GM19455 (cell line): ENCODE measurements at regions not wholly inside any gene's neighbourhood (a gene's known extent, or its start where the extent isn't known, plus 50 kb on each side); places are given as distances from the start of the nearest gene placed in this dataset.
"Not testable (repeated sequence)": the region's sequence is repeated elsewhere in the genome, so short reads cannot be mapped to it uniquely, and the experiment has no call there.

ENCODE experiments used
- ATAC-seq: cut with Tn5 transposase; IDR thresholded peaks from one replicate; pipeline ENCODE4 v1.9.1; 2021; ENCODE audit not compliant: unreplicated experiment

GRCh38 chr19:28609091-28609755 is 603.7 kb downstream of the UQCRFS1 start:
- no peak for ATAC-seq

DNA sequence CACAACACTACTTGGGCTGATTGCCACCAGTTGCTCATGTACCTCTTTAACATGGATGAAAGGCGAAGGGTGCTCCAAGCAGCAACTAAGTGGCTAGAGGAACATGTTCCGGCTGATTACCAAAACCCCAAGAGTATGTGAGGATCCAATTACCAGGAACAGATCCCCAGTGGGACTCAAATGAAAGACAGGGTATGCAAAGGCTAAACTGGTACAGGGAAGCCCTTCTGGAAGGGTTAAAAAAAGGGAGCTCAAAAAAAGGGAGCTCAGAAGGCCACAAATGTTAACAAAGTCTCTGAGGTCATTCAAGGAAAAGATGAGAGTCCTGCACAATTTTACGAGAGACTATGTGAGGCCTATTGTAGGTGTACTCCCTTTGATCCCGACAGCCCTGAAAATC is 604.7 kb downstream of the UQCRFS1 start:
- ATAC-seq: no peak

- ATAC-seq: no peak
Measured at GRCh38 chr19:28607066-28607583, 605.8 kb downstream of the UQCRFS1 start.

- ATAC-seq: no peak
Measured at GRCh38 chr19:28606269-28607032, 606.5 kb downstream of the UQCRFS1 start.

- ATAC-seq: no peak
Measured at GRCh38 chr19:28605501-28606268, 607.3 kb downstream of the UQCRFS1 start.

DNA sequence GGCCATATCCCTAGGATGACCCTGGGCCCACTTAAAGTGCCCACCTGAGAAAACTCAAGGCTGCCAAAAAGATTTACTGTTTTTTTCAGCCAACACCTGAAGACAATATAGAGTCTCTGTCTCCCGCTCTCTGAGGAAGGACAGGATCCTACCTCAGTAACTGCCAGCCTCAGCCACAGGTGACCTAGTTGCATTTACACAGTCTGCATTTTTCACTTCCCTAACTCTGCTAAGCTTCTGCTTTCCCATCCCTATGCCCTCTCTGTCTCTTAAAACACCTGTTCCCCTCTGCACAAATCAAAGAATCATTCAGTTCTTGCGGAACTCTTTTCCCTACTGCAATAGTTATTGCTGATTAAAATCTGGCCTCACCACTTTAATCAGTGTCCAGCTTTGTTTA is 609.5 kb downstream of the UQCRFS1 start:
- ATAC-seq: no peak

DNA sequence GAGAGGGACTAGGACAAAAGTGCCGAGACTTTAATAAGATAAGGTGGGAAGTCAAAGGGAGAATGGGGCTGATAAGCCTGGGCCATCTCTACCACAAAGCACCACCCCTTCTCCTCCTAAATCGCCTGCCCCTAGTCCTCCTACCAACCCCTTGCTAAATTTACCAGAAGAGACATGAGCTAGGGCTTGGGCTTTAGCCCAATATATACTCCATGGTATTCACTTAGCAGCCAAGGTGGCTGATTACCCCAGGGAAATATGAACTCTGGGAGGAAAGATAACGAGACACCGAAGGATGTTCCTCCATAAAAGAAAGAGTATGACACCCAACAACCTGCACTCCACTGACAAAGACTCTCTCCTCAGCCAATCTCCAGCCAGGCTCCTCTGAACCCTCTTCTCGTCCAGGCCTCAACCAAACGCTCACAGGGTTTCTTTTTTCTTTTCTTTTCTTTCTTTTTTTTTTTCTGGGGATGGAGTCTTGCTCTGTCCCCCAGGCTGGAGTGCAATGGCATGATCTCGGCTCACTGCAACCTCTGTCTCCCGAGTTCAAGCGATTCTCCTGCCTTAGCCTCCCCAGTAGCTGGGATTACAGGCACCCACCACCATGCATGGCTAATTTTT is 610.2 kb downstream of the UQCRFS1 start:
- ATAC-seq: no peak

DNA sequence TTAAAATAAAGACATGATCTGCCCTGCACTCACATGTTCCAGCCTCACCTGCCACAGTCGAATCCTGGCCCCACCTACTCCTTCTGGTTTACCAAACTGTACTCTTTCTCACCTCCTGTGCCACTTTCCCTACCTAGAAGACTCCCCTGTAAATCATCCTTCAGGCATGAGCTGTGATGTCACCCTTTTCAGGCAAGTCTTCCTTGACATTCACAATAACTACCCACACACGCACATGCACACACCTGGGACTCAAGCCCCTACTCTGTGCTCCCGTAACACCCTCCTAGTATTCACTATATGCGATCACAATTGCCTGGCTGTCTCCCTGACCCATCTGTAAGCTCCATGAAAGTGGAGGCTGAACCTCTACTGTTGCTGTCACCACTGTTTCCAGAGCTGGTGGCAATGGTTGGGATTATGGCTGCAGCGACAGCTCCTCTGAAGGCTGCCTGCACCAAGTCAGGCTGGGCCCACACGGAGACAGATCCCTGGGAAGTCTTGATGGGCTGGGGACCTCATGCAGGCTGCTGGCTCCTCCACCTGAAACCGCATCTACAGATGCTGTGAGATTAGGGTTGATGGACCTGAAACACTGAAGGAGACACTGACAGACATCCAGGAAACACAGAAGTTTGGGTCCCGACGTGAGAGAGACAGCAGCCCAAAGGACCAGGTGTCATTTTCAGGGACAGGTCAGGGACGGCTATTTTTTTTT is 611.1 kb downstream of the UQCRFS1 start:
- ATAC-seq: no peak

DNA sequence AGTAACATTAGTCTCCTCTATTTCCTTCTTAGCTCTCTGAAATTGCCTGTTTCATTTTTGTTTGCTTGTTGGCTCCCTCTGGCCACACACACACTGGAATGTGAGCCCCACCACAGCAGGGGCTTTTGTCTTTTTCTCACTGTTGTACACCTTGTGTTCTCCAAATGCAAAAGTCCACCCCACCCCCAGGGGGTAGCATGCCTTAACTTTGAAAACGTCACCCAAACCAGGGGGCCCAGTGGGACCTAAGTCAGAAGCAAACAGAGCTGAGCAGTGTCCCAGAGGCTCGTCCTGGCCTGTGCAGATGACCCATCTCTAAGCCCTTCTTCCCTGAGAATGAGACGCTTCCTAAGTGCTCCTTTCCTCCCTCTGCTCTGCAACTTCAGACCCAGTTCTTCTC is 614.1 kb downstream of the UQCRFS1 start:
- ATAC-seq: no peak

DNA sequence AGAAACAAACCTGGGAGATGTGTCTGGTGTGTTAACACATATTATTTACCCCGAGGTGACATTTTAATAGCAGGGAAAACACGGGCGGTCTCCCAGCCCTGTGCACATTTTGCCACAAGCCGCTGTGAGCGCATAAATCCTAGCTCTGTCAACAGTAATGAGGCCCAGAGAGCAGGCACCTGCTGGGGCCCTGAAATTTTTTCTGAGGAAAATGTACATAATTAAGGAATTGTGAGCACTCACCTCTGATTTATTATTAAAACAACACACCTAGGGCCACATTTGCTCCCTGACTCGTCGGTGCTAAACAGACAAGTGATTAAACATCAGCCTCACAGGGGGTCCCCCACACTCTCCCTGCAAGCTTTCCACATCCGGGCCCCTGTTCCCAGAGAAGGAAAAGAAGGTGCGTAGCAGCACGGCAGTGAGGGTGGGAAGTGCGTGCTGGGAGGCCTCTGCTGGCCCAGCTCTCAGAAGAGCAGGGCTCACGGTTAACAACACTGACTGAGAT is 616.3 kb downstream of the UQCRFS1 start:
- ATAC-seq: no peak

GRCh38 chr19:28595722-28596480 is 617.0 kb downstream of the UQCRFS1 start:
- ATAC-seq: no peak

DNA sequence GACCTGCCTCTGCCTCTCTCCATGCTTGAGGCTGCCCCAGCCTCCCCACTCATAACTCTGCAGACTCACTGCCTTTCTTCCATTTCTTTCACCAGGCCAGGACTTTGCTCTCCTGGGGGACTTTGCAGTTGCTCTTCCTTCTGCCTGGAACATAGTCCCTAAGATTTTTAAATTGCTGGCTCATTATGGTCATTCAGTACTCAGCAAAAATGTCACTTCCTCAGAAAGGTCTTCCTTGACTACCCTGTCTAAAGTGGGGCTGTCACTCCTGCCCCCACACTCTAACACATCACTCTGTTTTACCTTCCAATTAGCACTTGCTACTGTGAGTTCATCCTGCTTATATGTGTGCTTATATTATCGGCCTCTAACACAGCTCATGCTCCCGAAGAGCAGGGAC is 618.2 kb downstream of the UQCRFS1 start:
- ATAC-seq: no peak

GRCh38 chr19:28589991-28590411 is 623.0 kb downstream of the UQCRFS1 start:
- not testable (repeated sequence) for ATAC-seq

- no peak for ATAC-seq
Measured at GRCh38 chr19:28586474-28586873, 626.5 kb downstream of the UQCRFS1 start.

DNA sequence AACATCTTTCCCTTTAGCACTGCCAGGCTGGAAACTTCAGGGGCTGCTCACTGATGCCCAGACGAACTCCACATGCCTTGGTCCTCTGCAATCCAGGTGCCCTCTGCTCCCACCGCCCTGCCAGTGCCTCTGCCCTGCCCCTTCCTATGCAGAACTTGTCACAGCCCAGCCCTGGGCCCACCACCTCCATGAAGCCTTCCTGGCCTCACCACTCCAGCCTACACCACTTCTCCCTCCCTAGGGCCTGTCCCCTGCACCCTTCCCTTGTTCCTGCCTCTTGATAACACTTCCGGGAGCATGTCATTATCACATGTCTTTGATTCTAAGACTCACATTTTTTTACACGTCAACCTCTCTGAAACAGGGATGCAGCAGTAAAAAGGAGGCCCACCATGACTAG is 627.2 kb downstream of the UQCRFS1 start:
- ATAC-seq: no peak

DNA sequence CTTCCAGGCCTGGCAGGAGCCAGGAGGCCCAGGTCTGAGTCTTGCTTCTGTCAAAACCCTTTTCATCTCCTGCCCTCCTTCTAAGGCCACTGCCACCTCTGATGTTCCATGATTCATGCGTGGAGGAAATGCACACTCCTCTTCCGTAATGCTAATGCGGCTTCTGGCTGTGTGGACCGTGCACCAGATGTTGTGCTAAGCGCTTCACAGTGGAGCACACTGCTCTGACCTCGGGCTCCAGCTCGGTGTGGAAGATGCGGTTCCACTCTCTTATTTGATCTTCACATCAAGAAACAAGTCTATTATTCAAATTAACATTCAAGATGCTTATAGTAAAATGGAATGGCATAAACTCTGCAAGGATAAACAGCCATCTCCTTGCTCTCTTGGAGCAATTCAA is 629.2 kb downstream of the UQCRFS1 start:
- ATAC-seq: no peak

- no peak for ATAC-seq
Measured at GRCh38 chr19:28583242-28583641, 629.7 kb downstream of the UQCRFS1 start.

GRCh38 chr19:28582796-28583195 is 630.2 kb downstream of the UQCRFS1 start:
- ATAC-seq: no peak

DNA sequence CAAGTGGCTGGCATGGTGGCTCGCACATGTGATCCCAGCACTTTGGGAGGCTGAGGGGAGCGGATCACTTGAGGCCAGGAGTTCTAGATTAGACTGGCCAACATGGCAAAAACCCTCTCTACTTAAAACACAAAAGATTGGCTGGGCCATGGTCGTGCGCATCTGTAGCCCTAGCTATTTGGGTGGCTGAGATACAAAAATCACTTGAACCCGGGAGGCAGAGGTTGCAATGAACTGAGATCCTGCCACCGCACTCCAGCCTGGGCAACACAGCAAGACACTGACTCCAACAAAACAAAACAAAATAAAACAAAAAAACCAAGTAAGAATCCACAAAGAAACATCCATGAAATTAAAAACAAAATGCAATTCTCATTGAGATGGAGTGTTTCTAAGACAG is 630.6 kb downstream of the UQCRFS1 start:
- ATAC-seq: no peak

GRCh38 chr19:28581468-28581770 is 631.5 kb downstream of the UQCRFS1 start:
- ATAC-seq: no peak
